Right lobe of liver (tissue), 6 donors: ENCODE measurements at regions not wholly inside any gene's neighbourhood (a gene's known extent, or its start where the extent isn't known, plus 50 kb on each side); places are given as distances from the start of the nearest gene placed in this dataset.

Experiments used
- ATAC-seq, 4 donors: fragments of 200-7000 bp; cut with Tn5 transposase; one replicate each; pipeline ENCODE4 v1.9.1; 2020; ENCODE audit warnings: mild to moderate bottlenecking in 4 of 4, moderate library complexity in 4 of 4
- DNase-seq, 3 donors: peaks; one replicate each; pipeline ENCODE4 v3.0.0-alpha.2; 2020
- H3K27ac ChIP-seq, 3 donors: fragments of 200-600 bp; one replicate each; pipeline ENCODE4 v1.8.0; 2022
- H3K27me3 ChIP-seq, 2 donors: fragments of 200-600 bp; one replicate each; pipeline ENCODE4 v1.8.0; 2022
- H3K36me3 ChIP-seq, 4 donors: fragments of 200-600 bp; sonication (generic) in 1 of 4; one replicate each; pipeline versions ENCODE4 v1.5.1 to v1.8.0; 2017 to 2022; ENCODE audit warnings: control low read depth in 1 of 4
- H3K4me1 ChIP-seq, 4 donors: fragments of 200-600 bp; sonication (generic) in 1 of 4; one replicate each; pipeline versions ENCODE4 v1.5.1 to v1.8.0; 2017 to 2022; ENCODE audit warnings: control low read depth in 1 of 4
- H3K4me3 ChIP-seq, 3 donors: fragments of 200-600 bp; one replicate each; pipeline ENCODE4 v1.8.0; 2022
- H3K9me3 ChIP-seq, 4 donors: fragments of 200-600 bp; sonication (generic) in 1 of 4; one replicate each; pipeline versions ENCODE4 v1.5.1 to v1.8.0; 2017 to 2022; ENCODE audit warnings: control low read depth in 1 of 4
- POLR2A ChIP-seq: fragments of 450-650 bp; IDR thresholded peaks from one replicate; pipeline ENCODE4 v1.6.1; 2017; ENCODE audit warnings: antibody characterized with exemption, mild to moderate bottlenecking
- WGBS: methylation state at CpG from one replicate; pipeline ENCODE4 v1.1.6; 2018; ENCODE audit warnings: low coverage, low lambda C conversion rate; ENCODE audit not compliant: insufficient coverage; ENCODE audit errors: missing lambda C conversion rate; 5-methylcytosine and 5-hydroxymethylcytosine counted together
- intact Hi-C, 2 donors: fragments of 100-400 bp; cut with DNase I; formaldehyde crosslinking; loops; one replicate each; pipeline versions ENCODE4 v1.11.2 to v1.14.1; 2022
- TF ChIP-seq, protein P1 (sequence below), 4 donors: fragments of 200-600 bp in 3 of 4; fragments of 450-650 bp in 1 of 4; IDR thresholded peaks; one replicate each; pipeline versions ENCODE4 v1.5.1 to v1.8.0; 2016 to 2022; ENCODE audit warnings: antibody characterized with exemption in 4 of 4, mild to moderate bottlenecking in 2 of 4
- donor health status: DM: no; HTN: yes; CAD: no.
- donor health status: DM: no; HTN: no; CAD: no.
- donor health status: DM: no; HTN: no; CAD: no.
- donor health status: DM: no; HTN: yes; CAD: no.
- donor health status: DM: no; HTN: yes; CAD: no.

DNA sequence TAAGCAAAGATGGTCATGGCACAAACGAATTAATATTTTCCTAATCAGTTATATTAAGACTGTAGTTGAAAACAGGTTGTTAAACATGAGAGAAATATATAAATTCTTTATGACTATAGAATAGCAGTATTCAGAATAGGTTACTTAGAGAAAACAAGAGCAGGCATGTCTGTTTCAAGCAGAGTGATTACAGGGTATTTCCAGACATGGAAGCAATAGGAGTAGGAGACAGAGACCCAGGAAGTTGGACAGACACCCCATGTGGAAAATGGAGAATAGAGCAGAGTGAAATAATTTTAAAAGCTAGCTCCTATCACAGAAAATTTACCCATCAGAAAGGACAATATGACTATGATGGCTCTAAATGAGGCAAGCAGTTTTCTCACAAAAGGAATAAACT lies 111.5 kb downstream of the IZUMO3 start:
- 8% methylated on average over 1 of the region's 1 CpG for WGBS
- intact Hi-C loops, result no loop called here
- no peaks in the 10 kb centered on the region for H3K4me1 ChIP-seq

DNA sequence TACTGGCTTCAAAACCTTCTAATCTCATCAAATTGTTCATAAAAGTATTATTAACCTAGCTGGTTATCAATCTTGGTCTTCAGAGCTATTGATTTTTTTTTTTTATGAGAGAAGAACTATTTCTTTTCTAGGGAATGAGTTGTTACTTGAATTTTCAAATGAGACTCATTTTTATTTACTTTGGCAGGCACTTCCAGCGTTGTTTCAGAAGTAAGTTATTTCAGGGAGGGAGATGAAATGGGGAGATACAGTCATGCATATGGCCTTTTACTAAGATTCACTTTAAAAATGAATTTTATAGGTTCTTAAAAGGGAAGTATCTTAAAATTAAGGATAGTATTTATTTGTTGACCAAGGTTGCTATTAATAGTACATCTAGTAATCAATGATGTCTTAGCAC lies 129.6 kb downstream of the IZUMO3 start:
- Histone ChIP-seq H3K27ac (no peak overlapping the region), H3K4me3 (no peak overlapping the region), H3K9me3 (no peaks in the 10 kb centered on the region), H3K36me3 (no peaks in the 10 kb centered on the region), H3K4me1 (no peaks in the 10 kb centered on the region), H3K27me3 (no peaks in the 10 kb centered on the region)
- ATAC-seq (no peak), DNase-seq (no peak)
- no peak for TF ChIP-seq POLR2A
- TF ChIP-seq, protein P1, sequence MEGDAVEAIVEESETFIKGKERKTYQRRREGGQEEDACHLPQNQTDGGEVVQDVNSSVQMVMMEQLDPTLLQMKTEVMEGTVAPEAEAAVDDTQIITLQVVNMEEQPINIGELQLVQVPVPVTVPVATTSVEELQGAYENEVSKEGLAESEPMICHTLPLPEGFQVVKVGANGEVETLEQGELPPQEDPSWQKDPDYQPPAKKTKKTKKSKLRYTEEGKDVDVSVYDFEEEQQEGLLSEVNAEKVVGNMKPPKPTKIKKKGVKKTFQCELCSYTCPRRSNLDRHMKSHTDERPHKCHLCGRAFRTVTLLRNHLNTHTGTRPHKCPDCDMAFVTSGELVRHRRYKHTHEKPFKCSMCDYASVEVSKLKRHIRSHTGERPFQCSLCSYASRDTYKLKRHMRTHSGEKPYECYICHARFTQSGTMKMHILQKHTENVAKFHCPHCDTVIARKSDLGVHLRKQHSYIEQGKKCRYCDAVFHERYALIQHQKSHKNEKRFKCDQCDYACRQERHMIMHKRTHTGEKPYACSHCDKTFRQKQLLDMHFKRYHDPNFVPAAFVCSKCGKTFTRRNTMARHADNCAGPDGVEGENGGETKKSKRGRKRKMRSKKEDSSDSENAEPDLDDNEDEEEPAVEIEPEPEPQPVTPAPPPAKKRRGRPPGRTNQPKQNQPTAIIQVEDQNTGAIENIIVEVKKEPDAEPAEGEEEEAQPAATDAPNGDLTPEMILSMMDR (IDR thresholded peaks at IDR 0.05), result no peak
- intact Hi-C loops, result no loop called here
- 19% methylated on average over 1 of the region's 1 CpG for WGBS

More for the DNA sequence above, 111.5 kb downstream of the IZUMO3 start:
- ATAC-seq (no peak), DNase-seq (no peak)
- no peak overlapping the region for H3K27ac ChIP-seq
- no peaks in the 10 kb centered on the region for H3K36me3 ChIP-seq
- H3K27me3 ChIP-seq, result no peaks in the 10 kb centered on the region
- no peaks in the 10 kb centered on the region for H3K9me3 ChIP-seq
- no peak overlapping the region for H3K4me3 ChIP-seq
- TF ChIP-seq POLR2A, result no peak
- TF ChIP-seq, protein P1 (IDR thresholded peaks at IDR 0.05), result no peak

DNA sequence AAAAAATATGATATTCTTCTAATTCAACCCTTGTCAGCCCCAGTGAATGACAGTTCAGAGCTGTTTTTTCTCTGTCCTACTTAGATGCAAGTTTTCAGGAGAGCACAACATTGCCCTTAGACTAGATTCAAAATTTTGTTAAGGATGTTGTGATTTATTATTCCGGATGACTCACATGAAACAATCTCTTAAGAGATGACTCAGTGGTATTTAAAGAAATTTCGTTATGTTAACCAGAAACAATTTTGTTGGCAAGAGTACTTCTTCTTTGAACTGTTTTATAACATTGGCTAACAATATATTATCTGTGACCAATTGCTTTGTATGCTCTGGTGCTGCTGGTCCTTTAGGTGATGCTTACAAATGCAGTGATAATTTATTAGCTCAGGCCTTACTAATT lies 132.0 kb downstream of the IZUMO3 start:
- WGBS, result 40% methylated on average over 2 of the region's 2 CpGs
- intact Hi-C loops, result no loop called here
- H3K27me3 ChIP-seq, result no peaks in the 10 kb centered on the region
- no peak for ATAC-seq
- no peak for DNase-seq
- H3K4me1 ChIP-seq, result no peaks in the 10 kb centered on the region
- no peak overlapping the region for H3K4me3 ChIP-seq
- no peaks in the 10 kb centered on the region for H3K9me3 ChIP-seq
- no peak overlapping the region for H3K27ac ChIP-seq
- TF ChIP-seq, protein P1 (IDR thresholded peaks at IDR 0.05), result no peak
- TF ChIP-seq POLR2A, result no peak
- H3K36me3 ChIP-seq, result no peaks in the 10 kb centered on the region

DNA sequence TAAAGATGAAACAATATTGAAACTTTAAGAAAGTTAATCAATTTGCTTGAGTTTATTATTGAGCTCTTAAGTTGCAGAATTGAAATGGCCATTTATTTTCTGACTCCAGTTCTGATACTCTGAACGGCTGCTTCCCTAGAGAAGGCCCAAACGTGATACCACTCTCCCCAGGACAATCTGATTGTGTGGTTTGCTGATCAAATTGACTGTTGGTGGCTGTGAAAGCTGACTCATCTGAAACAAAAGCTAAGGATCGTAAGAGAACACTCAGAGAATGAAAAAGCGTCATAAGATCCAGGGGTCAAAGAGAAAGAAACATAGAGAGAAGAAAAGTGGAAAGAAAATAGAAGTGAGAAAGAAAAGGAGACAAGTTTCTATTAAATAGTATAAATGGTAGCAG lies 147.2 kb downstream of the IZUMO3 start:
- DNase-seq (no peak), ATAC-seq (no peak)
- 27% methylated on average over 4 of the region's 4 CpGs for WGBS
- H3K27me3 ChIP-seq, result no peaks in the 10 kb centered on the region
- H3K27ac ChIP-seq, result no peak overlapping the region
- TF ChIP-seq, protein P1 (IDR thresholded peaks at IDR 0.05), result no peak
- TF ChIP-seq POLR2A, result no peak
- H3K4me1 ChIP-seq, result no peaks in the 10 kb centered on the region
- H3K9me3 ChIP-seq, result no peaks in the 10 kb centered on the region
- H3K36me3 ChIP-seq, result no peaks in the 10 kb centered on the region
- H3K4me3 ChIP-seq, result no peak overlapping the region
- intact Hi-C loops, result no loop called here

DNA sequence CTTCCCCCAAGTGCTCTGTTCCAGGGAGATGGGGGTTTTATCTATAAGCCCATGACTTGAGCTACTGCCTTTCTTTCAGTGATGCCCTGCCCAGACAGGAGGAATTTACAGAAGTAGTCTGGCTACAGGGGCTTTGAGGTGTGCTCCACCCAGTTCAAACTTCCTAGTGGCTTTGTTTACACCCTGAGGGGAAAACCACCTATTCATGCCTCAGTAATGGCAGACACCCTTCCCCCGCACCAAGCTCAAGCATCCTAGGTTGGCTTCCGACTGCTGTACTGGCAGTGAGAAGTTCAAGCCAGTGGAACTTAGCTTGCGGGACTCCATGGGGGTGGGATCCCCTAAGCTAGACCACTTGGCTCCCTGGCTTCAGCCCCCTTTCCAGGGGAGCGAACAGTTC lies 154.6 kb downstream of the IZUMO3 start:
- Histone ChIP-seq H3K36me3 (no peaks in the 10 kb centered on the region), H3K4me3 (no peak overlapping the region), H3K27me3 (no peaks in the 10 kb centered on the region), H3K27ac (no peak overlapping the region), H3K4me1 (no peaks in the 10 kb centered on the region), H3K9me3 (no peaks in the 10 kb centered on the region)
- DNase-seq, result no peak
- TF ChIP-seq POLR2A, result no peak
- TF ChIP-seq, protein P1 (IDR thresholded peaks at IDR 0.05), result no peak
- ATAC-seq, result no peak
- no CpG with 5 or more reads among the region's 4 CpGs for WGBS
- intact Hi-C loops, result no loop called here
